GOT3 (cell line): ENCODE measurements at regions not wholly inside any gene's neighbourhood (a gene's known extent, or its start where the extent isn't known, plus 50 kb on each side); places are given as distances from the start of the nearest gene placed in this dataset.
"Not testable (repeated sequence)": the region's sequence is repeated elsewhere in the genome, so short reads cannot be mapped to it uniquely, and the experiment has no call there.

ENCODE experiments used
- DNase-seq: peaks from one replicate; lab custom pipeline; 2025; ENCODE audit warnings: mixed read lengths; lab: John Stamatoyannopoulos, UW

GRCh38 chr15:95742836-95743235 is 587.7 kb upstream of the NR2F2 start:
- no peak for DNase-seq

GRCh38 chr15:95757171-95757570 is 573.3 kb upstream of the NR2F2 start:
- DNase-seq, result no peak

- no peak for DNase-seq
Observed at GRCh38 chr15:95758451-95758850, 572.0 kb upstream of the NR2F2 start.

GRCh38 chr15:95758851-95759250 is 571.6 kb upstream of the NR2F2 start:
- no peak for DNase-seq

GRCh38 chr15:95760508-95760907 is 570.0 kb upstream of the NR2F2 start:
- no peak for DNase-seq

GRCh38 chr15:95761501-95762165 is 568.9 kb upstream of the NR2F2 start:
- no peak for DNase-seq

GRCh38 chr15:95763426-95763825 is 567.1 kb upstream of the NR2F2 start:
- DNase-seq, result no peak

- DNase-seq, result no peak
Observed at GRCh38 chr15:95765161-95765560, 565.3 kb upstream of the NR2F2 start.

- no peak for DNase-seq
Observed at GRCh38 chr15:95770196-95770595, 560.3 kb upstream of the NR2F2 start.

- no peak for DNase-seq
Observed at GRCh38 chr15:95772982-95773381, 557.5 kb upstream of the NR2F2 start.

- DNase-seq, result no peak
Observed at GRCh38 chr15:95784508-95784907, 546.0 kb upstream of the NR2F2 start.

- not testable (repeated sequence) for DNase-seq
Observed at GRCh38 chr15:95785276-95785675, 545.2 kb upstream of the NR2F2 start.

- no peak for DNase-seq
Observed at GRCh38 chr15:95793231-95793630, 537.3 kb upstream of the NR2F2 start.

- DNase-seq, result no peak
Observed at GRCh38 chr15:95795386-95795785, 535.1 kb upstream of the NR2F2 start.

GRCh38 chr15:95799286-95800200 is 531.0 kb upstream of the NR2F2 start:
- DNase-seq, result no peak

GRCh38 chr15:95804484-95804883 is 526.0 kb upstream of the NR2F2 start:
- no peak for DNase-seq

- no peak for DNase-seq
Observed at GRCh38 chr15:95812491-95812890, 518.0 kb upstream of the NR2F2 start.

GRCh38 chr15:95814908-95815307 is 515.6 kb upstream of the NR2F2 start:
- no peak for DNase-seq

- DNase-seq, result no peak
Observed at GRCh38 chr15:95816591-95816990, 513.9 kb upstream of the NR2F2 start.

GRCh38 chr15:95822961-95823360 is 507.5 kb upstream of the NR2F2 start:
- no peak for DNase-seq

- no peak for DNase-seq
Observed at GRCh38 chr15:95825208-95825607, 505.3 kb upstream of the NR2F2 start.

GRCh38 chr15:95825671-95826411 is 504.7 kb upstream of the NR2F2 start:
- no peak for DNase-seq
